HUES6 (cell line): ENCODE measurements at regions not wholly inside any gene's neighbourhood (a gene's known extent, or its start where the extent isn't known, plus 50 kb on each side); places are given as distances from the start of the nearest gene placed in this dataset.
A peak's percentile ranks its signal among the peaks of the same experiment; 100 is the strongest.
"Not testable (repeated sequence)": the region's sequence is repeated elsewhere in the genome, so short reads cannot be mapped to it uniquely, and the experiment has no call there.

Experiments used
- H3K27ac ChIP-seq: 2 replicates; pipeline ENCODE4 v1.7.0; 2013; ENCODE audit warnings: low read depth, mild to moderate bottlenecking, low read length, inconsistent platforms
- H3K27me3 ChIP-seq: 2 replicates; pipeline ENCODE4 v1.6.1; 2013; ENCODE audit warnings: low read length; ENCODE audit not compliant: control insufficient read depth, insufficient read depth
- H3K36me3 ChIP-seq: 2 replicates; pipeline ENCODE4 v1.6.1; 2013; ENCODE audit warnings: low read length; ENCODE audit not compliant: control insufficient read depth, insufficient read depth
- H3K4me1 ChIP-seq: 2 replicates; pipeline ENCODE4 v1.6.1; 2013; ENCODE audit warnings: low read length; ENCODE audit not compliant: control insufficient read depth, insufficient read depth
- H3K4me3 ChIP-seq: 2 replicates; pipeline ENCODE4 v1.5.1; 2013; ENCODE audit warnings: low read depth, low read length
- H3K9ac ChIP-seq: one replicate; pipeline ENCODE4 v1.6.1; 2013; ENCODE audit warnings: mild to moderate bottlenecking, low read length
- H3K9me3 ChIP-seq: 2 replicates; pipeline ENCODE4 v1.6.1; 2013; ENCODE audit warnings: low read depth, low read length; ENCODE audit not compliant: control insufficient read depth, insufficient read depth

GRCh38 chr4:116010923-116011322, 897.5 kb upstream of the NDST4 start:
- Histone ChIP-seq H3K36me3 (peaks cover 8% of the 10 kb centered on the region; the same call in 1 of the 2 replicates), H3K4me1 (no peaks in the 10 kb centered on the region), H3K4me3 (no peak overlapping the region), H3K9ac (no peak overlapping the region), H3K27ac (no peak overlapping the region), H3K9me3 (peaks cover 26% of the 10 kb centered on the region), H3K27me3 (no peaks in the 10 kb centered on the region)

GRCh38 chr4:116005806-116006088, 892.3 kb upstream of the NDST4 start:
- Histone ChIP-seq H3K27ac (no peak overlapping the region; the same call in 1 of the 2 replicates), H3K36me3 (no peaks in the 10 kb centered on the region), H3K27me3 (no peaks in the 10 kb centered on the region), H3K4me3 (no peak overlapping the region), H3K4me1 (no peaks in the 10 kb centered on the region), H3K9me3 (no peaks in the 10 kb centered on the region), H3K9ac (no peak overlapping the region)

- Histone ChIP-seq H3K9ac (no peak overlapping the region), H3K27ac (no peak overlapping the region; the same call in 1 of the 2 replicates), H3K36me3 (no peaks in the 10 kb centered on the region), H3K9me3 (no peaks in the 10 kb centered on the region), H3K27me3 (no peaks in the 10 kb centered on the region), H3K4me1 (no peaks in the 10 kb centered on the region), H3K4me3 (no peak overlapping the region)
Observed at GRCh38 chr4:116005037-116005805, 891.8 kb upstream of the NDST4 start.

GRCh38 chr4:116001291-116001690, 887.9 kb upstream of the NDST4 start:
- Histone ChIP-seq H3K4me1 (no peaks in the 10 kb centered on the region), H3K9ac (no peak overlapping the region), H3K27ac (no peak overlapping the region), H3K27me3 (no peaks in the 10 kb centered on the region), H3K36me3 (no peaks in the 10 kb centered on the region), H3K9me3 (no peaks in the 10 kb centered on the region), H3K4me3 (no peak overlapping the region)

- Histone ChIP-seq H3K9ac (no peak overlapping the region), H3K4me1 (no peaks in the 10 kb centered on the region; the same call in 1 of the 2 replicates), H3K27me3 (no peaks in the 10 kb centered on the region), H3K27ac (no peak overlapping the region), H3K9me3 (peaks cover 14% of the 10 kb centered on the region), H3K36me3 (peaks cover 11% of the 10 kb centered on the region; the same call in 1 of the 2 replicates), H3K4me3 (no peak overlapping the region)
Observed at GRCh38 chr4:115986573-115986972, 873.2 kb upstream of the NDST4 start.

GRCh38 chr4:115975421-115976001, 862.1 kb upstream of the NDST4 start:
- H3K4me3 ChIP-seq = peak overlapping the region; percentile 54; the same call in 1 of the 2 replicates
- peak overlapping the region; percentile 98 for H3K27ac ChIP-seq

GRCh38 chr4:115973768-115974167, 860.3 kb upstream of the NDST4 start:
- H3K9me3 ChIP-seq = no peaks in the 10 kb centered on the region
- peaks cover 25% of the 10 kb centered on the region; the same call in 1 of the 2 replicates for H3K36me3 ChIP-seq
- peak overlapping the region; percentile 60 for H3K9ac ChIP-seq
- peak overlapping the region; percentile 98 for H3K27ac ChIP-seq
- H3K27me3 ChIP-seq = no peaks in the 10 kb centered on the region
- H3K4me1 ChIP-seq = peaks cover 38% of the 10 kb centered on the region
- H3K4me3 ChIP-seq = peak overlapping the region; percentile 54; the same call in 1 of the 2 replicates

More at GRCh38 chr4:115975421-115976001, 862.1 kb upstream of the NDST4 start:
- H3K27me3 ChIP-seq, H3K9me3 ChIP-seq: not testable (repeated sequence)
- Histone ChIP-seq H3K4me1 (peaks cover 31% of the 10 kb centered on the region), H3K36me3 (peaks cover 31% of the 10 kb centered on the region; the same call in 1 of the 2 replicates), H3K9ac (peak overlapping the region; percentile 90)

GRCh38 chr4:115972967-115973366, 859.5 kb upstream of the NDST4 start:
- no peaks in the 10 kb centered on the region for H3K27me3 ChIP-seq
- peaks cover 19% of the 10 kb centered on the region; the same call in 1 of the 2 replicates for H3K36me3 ChIP-seq
- no peak overlapping the region for H3K4me3 ChIP-seq
- peaks cover 44% of the 10 kb centered on the region for H3K4me1 ChIP-seq
- H3K27ac ChIP-seq = peak overlapping the region; percentile 98
- H3K9ac ChIP-seq = peak overlapping the region; percentile 60
- no peaks in the 10 kb centered on the region for H3K9me3 ChIP-seq

- H3K4me1 ChIP-seq = peaks cover 48% of the 10 kb centered on the region
- peak overlapping the region; percentile 40; the same call in 1 of the 2 replicates for H3K27ac ChIP-seq
- H3K9me3 ChIP-seq = no peaks in the 10 kb centered on the region
- peaks cover 10% of the 10 kb centered on the region; the same call in 1 of the 2 replicates for H3K36me3 ChIP-seq
- no peaks in the 10 kb centered on the region for H3K27me3 ChIP-seq
- no peak overlapping the region for H3K9ac ChIP-seq
- H3K4me3 ChIP-seq = no peak overlapping the region
Observed at GRCh38 chr4:115970859-115971258, 857.4 kb upstream of the NDST4 start.

GRCh38 chr4:115969756-115970155, 856.3 kb upstream of the NDST4 start:
- peaks cover 5% of the 10 kb centered on the region; the same call in 1 of the 2 replicates for H3K36me3 ChIP-seq
- peaks cover 40% of the 10 kb centered on the region for H3K4me1 ChIP-seq
- H3K27me3 ChIP-seq = no peaks in the 10 kb centered on the region
- H3K9ac ChIP-seq = no peak overlapping the region
- no peaks in the 10 kb centered on the region for H3K9me3 ChIP-seq
- H3K4me3 ChIP-seq = no peak overlapping the region
- peak overlapping the region; percentile 71; the same call in 1 of the 2 replicates for H3K27ac ChIP-seq

- H3K9ac ChIP-seq = no peak overlapping the region
- no peak overlapping the region for H3K27ac ChIP-seq
- H3K9me3 ChIP-seq = no peaks in the 10 kb centered on the region
- no peaks in the 10 kb centered on the region for H3K27me3 ChIP-seq
- no peak overlapping the region for H3K4me3 ChIP-seq
- peaks cover 17% of the 10 kb centered on the region; the same call in 1 of the 2 replicates for H3K4me1 ChIP-seq
- no peaks in the 10 kb centered on the region for H3K36me3 ChIP-seq
Observed at GRCh38 chr4:115965588-115965987, 852.2 kb upstream of the NDST4 start.
